HG03175 (cell line): ENCODE measurements at regions not wholly inside any gene's neighbourhood (a gene's known extent, or its start where the extent isn't known, plus 50 kb on each side); places are given as distances from the start of the nearest gene placed in this dataset.

ENCODE experiments used
- ATAC-seq: cut with Tn5 transposase; IDR thresholded peaks from one replicate; pipeline ENCODE4 v1.9.1; 2021; ENCODE audit warnings: mild to moderate bottlenecking, moderate library complexity; ENCODE audit not compliant: unreplicated experiment

DNA sequence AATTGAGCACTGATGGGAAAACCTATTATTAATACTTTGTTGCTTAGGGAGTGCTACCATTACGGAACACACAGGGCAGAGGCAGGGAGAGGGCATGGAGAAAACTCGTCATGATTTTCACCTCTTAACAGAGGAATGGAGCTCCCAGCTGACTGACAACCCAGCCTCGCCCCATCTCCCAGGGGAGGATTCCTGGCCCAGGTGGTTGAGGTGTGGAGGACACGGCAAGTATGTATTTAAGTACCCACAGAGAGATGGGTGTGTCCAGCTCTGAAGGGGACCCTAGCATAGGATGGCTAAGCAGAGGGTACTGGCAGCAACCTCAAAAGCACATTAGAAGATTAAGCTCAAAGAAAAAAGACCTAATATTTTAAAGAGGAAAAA is 261.9 kb upstream of the MOCS1 start:
- ATAC-seq: no peak

DNA sequence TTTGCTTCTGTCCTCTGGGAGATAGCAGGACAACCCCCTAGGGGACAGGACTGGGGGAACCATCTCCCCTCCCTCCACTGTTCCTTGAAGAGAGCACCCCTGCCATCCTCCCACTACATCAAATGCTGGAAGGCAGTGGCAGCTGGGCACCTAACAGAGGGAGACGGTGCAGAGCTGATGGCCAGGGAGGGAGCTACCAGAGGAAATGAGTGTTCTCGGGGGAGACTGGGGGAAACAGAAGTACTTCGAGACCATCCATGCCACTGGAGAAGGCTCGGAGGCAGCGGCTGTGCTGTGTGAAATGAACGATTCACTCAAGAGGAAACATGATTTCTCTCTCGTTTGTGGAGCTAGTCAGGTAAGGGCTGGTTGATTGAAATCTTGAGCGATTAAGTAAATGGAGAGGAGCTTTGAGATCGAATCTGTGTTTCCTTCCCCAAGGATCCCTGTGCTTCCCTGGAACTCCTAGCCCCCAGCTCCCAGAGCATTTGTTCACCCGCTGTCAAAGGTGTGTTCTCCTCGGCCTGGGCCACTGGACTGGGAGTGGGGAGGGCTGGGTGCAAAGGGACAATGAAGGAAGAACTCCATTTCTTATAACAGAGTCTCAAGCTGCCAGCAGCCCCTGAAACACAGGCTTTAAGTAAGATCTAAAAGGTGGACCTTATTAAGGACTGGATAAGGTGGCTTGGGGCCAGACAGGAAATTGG is 261.3 kb upstream of the MOCS1 start:
- ATAC-seq: no peak

DNA sequence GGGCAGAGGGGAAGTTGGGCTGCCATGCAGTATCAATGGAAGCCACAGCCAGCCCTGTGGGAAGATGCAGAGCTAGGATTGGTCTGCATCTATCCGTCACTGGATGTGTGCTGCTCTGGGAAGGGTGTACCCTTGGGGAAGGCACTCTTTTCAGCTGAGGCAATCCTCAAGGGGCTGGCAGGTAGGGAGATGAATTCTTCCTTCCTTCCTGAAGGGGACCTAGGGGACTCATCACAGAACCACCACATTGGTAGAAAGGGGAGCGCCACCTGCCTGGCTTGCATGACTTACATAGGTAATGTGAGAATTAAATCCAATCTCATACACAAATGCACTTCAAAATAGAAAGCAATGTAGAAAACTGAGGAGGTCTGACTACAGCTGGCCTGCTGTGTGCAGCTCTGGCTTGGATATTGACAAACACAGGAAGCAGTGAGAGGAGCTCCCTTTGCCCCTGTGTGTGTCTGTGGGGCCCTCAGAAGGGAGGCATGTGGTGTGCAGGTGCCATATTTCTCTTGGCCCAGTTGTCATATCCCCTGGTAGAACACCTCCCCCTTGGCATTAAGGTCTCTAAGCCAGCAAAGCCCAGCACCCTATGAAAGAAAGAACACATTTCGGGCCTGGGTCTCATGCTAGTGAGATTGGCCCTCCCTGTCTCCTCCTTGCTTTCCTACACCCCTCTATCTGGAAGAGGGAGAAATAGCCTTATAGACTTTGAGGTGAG is 260.3 kb upstream of the MOCS1 start:
- ATAC-seq: no peak

GRCh38 chr6:40192516-40192915 is 258.3 kb upstream of the MOCS1 start:
- no peak for ATAC-seq

DNA sequence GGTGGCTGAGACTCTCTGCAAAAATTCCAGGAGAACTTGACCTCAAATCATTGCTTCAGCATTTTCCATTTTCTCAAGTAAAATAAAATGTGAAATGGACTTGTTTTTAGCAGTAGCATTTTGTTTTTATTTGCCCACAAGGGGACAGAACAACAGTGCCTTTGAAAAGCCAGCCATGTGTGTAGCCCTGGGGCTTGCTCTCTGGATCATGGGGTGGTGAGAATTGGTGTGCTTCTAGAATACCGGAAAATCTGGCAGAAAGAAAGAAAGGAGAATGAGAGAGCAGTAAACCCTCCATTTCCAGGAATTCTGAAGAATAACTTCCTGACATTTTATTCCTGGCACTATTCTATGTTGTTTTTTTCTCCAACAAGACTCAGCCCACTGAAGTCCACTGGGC is 254.7 kb upstream of the MOCS1 start:
- ATAC-seq: no peak

- no peak for ATAC-seq
Measured at GRCh38 chr6:40187535-40188144, 253.4 kb upstream of the MOCS1 start.

GRCh38 chr6:40185486-40185885 is 251.2 kb upstream of the MOCS1 start:
- no peak for ATAC-seq

DNA sequence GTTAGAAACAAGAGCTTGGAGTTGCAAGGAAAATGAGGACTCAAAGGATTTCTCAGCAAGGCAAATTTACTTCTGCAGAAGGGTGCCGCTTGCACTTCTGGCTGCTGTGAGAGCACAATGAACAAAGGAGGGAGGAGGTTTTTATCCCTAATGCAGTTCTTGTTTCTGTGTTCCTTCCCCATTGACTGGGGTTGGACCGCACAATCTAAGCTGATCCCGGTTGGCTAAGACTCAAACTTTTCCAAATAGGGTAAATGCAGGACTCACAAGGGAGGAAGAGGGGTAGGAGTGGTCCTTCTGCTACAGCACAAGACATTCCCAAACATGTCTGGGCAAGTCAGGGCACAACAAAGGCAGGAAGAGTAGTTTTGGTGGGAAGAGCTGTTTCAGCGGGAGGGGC is 249.6 kb upstream of the MOCS1 start:
- ATAC-seq: no peak

DNA sequence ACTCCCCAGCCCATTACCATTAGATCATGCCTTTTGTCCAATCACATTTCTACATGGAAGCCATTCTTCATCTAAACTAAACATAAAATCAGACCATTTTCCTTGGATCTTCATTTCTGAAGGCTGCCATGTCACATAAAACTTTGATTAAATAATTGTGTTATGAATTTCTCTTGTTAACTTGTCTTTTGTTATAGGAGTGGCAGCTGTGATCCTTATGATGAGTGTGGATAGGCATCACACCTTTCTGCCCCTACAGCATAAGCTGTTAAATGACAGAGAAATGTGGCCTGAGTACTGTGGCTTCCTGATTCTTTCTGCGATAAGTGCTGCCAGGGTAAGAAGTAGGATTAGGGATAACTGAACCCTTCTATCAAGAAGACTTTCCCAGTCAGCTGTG is 247.1 kb upstream of the MOCS1 start:
- ATAC-seq: no peak

GRCh38 chr6:40180271-40180670 is 246.0 kb upstream of the MOCS1 start:
- no peak for ATAC-seq

DNA sequence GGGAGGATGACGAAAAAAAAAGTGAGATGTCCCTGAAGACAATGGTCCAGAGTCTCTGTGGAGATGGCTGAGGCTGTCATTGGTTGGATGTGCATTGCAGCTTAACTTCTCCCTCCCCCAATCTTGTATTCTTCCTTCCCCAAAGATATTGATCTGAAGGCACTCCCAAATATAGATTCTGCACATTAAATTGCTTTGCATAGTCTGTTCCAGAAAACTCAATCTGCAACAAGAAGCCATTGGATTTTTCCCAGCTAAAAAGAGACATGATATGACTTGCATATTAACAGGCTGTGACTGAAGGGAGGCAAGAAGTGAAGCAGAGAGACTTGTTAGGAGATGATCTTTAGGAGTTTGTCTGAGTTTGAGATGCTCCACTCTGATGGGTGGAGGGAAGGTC is 245.2 kb upstream of the MOCS1 start:
- ATAC-seq: no peak

GRCh38 chr6:40177598-40177997 is 243.3 kb upstream of the MOCS1 start:
- ATAC-seq: no peak

DNA sequence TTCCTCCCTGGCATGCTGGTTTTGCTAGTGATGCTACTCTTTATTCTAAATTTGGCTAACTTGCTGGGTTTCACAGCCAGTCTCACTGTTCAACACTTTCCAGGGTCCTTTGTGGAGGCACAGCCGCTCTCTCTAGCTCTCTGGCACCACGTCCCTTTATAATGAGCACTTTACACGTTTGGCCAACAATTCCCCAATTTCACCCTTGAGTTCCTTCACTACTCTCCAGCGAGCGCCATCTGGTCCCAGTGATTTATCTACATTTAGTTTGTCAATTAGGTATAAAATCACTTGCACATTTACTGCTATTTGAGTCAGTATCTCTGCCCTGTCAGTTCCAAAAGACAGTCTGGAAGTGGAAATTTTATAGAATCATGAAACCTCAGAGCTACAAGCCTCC is 241.9 kb upstream of the MOCS1 start:
- ATAC-seq: no peak

DNA sequence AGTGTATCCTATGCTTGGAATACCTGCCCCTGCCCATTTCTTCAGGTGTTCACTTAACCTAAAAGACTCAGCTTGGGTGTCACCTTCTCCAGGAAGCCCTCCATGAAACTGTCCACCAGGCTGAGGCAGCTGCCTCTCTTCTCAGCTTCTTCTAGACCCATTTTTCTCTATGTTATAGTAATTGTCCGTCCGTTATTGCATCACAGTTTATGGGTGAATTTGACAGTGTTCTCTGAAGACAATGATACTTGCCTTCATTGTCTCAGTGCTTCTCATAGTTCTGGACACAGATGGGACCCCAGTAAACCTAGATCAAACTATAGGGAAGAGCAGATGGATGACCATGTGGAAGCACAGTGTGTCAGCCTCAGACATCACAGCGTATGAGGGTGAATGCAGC is 238.0 kb upstream of the MOCS1 start:
- no peak for ATAC-seq

- ATAC-seq: no peak
Measured at GRCh38 chr6:40171343-40171742, 237.1 kb upstream of the MOCS1 start.

- ATAC-seq: no peak
Measured at GRCh38 chr6:40170856-40171255, 236.6 kb upstream of the MOCS1 start.

- ATAC-seq: no peak
Measured at GRCh38 chr6:40169878-40170277, 235.6 kb upstream of the MOCS1 start.

DNA sequence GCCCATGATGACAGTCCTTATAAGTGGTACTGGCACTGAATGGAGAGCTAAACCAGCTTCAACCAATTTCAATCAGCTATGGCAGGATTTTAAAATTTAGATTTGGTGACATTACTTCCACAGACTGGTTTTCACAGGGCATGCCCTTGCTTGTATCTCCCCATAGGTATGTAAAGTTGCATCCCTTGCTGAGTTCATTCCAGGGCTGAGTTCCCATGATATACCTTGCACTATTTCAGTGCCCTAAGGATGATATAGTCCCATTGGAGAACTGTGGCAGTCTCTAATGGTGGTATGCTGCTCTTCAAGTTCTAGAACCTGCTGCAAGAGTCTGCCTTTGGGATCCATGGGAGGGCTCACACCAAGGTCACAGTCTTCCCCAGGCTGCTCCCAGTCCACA is 232.7 kb upstream of the MOCS1 start:
- ATAC-seq: no peak

DNA sequence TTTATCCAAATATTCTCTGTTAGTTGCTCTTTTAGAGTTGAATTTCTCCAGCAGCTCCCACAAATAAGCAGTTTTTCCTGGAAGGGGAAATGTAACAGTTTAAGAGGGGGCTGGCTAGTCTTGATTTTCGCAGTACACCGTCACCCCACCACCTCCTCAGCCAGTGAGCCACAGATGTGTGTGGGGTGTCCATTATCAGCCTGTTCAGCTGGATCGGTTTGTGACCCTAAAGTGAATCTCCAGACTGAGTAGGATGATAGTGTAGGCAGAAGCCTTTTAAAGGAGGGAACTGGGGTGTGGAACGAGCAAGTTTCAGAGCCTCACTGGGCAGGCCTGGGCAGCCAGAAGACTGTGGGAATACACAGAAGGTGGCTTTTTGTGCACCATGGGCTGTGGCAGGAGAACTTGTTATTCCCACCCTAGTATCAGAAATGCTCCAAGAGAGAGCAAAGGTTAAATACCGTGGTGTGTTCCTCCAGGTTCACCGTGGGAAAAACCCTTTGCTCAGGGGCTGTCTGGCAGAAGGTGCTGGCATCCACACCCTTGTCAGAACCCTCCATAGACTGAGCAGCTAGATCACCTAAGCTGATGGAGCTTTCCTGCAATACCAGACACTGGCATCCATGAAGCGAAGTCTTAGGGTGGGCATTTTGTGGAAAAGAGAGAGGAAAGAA is 230.9 kb upstream of the MOCS1 start:
- ATAC-seq: no peak

- ATAC-seq: no peak
Measured at GRCh38 chr6:40164345-40164755, 230.1 kb upstream of the MOCS1 start.

DNA sequence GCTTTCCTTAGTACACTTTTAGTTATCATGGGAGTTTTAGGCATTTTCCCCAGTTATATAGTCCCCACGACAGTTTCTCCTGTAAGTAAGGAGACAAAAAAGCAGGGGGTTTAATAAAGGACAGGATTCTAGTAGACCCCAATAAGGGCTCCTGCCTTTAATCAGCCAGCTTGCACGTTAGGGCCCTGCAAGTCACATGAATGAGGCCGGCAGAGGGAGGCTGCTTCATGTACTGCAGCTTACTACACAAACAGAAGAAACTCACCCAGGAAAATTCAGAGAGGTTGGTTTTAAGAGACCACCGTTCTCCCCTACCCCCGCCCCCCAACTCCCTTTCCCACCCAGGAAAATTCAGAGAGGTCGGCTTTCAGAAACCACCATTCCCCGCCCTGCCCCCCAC is 229.7 kb upstream of the MOCS1 start:
- no peak for ATAC-seq

DNA sequence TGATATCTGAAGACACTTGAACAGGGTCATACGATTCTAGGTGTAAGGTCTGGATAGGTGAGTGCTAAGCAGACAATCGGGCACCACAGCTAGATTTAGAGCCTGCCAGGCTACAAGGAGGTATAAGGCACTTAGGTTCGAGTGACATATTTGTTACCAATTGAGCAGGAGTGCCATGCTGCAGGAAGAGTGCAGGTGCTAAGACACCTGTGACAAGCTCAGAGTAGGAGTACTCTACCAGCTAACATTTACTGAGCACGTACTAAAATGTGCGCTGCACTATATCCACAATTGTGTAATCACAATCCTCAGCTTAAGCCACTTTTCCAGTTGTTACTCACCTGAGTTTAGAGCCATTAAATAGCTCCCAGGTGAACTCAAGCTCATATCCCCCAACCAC is 227.8 kb upstream of the MOCS1 start:
- no peak for ATAC-seq
